ENCODE measurements at regions not wholly inside any gene's neighbourhood (a gene's known extent, or its start where the extent isn't known, plus 50 kb on each side); places are given as distances from the start of the nearest gene placed in this dataset.

DNA sequence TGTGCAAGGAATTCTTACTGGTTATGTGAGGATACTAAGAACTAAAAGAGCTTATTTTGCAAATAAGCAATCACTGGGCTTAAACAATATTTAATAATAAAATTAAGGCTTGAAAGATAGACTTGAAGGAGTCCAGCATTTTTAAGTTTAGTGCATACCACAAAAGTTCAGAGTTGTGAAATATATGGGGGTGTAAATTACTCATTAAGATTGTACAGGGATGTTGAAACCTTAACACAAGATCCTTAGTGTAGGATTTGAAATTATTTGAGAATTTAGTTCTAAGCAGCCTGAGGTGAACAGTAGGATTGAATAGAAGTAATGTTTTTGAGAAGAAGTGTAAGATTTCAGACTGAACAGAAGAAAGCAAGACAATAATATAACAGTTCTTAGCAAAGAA lies 195.8 kb upstream of the RBMY1B start:
- no peak for DNase-seq (ENCODE audit: low spot score)
- in situ Hi-C loops (cut with MboI; ENCODE audit: low sequenced_read_pairs, unreplicated experiment): no loop called here
- no peak for TF ChIP-seq CTCF (IDR thresholded peaks at IDR 0.05; ENCODE audit: borderline replicate concordance, control extremely low read depth, extremely low read depth, insufficient read depth, missing control alignments)
